Natural killer cell (primary cell): ENCODE measurements at regions not wholly inside any gene's neighbourhood (a gene's known extent, or its start where the extent isn't known, plus 50 kb on each side); places are given as distances from the start of the nearest gene placed in this dataset.
"Not testable (repeated sequence)": the region's sequence is repeated elsewhere in the genome, so short reads cannot be mapped to it uniquely, and the experiment has no call there.

ENCODE experiments used
- ATAC-seq, 3 donors: fragments of 150-1000 bp in 2 of 3; fragments of 200-7000 bp in 1 of 3; cut with Tn5 transposase; 1 replicate in 1 of 3; 2 replicates in 2 of 3; pipeline ENCODE4 v1.10.0; 2021; ENCODE audit warnings: mild to moderate bottlenecking in 2 of 3, moderate library complexity in 2 of 3
- DNase-seq, 2 donors: peaks; one replicate each; pipeline versions ENCODE4 v3.0.0 to v3.0.0-alpha.2; 2013 to 2021; ENCODE audit warnings: mixed read lengths in 1 of 2
- H3K27ac ChIP-seq: one replicate; pipeline ENCODE4 v1.5.1; 2013; ENCODE audit warnings: mild to moderate bottlenecking, low read length
- H3K27me3 ChIP-seq: one replicate; pipeline ENCODE4 v1.6.1; 2013; ENCODE audit warnings: low read length; ENCODE audit not compliant: control insufficient read depth, insufficient read depth
- H3K36me3 ChIP-seq: one replicate; pipeline ENCODE4 v1.6.1; 2013; ENCODE audit warnings: low read length; ENCODE audit not compliant: control insufficient read depth, insufficient read depth
- H3K4me1 ChIP-seq: one replicate; pipeline ENCODE4 v1.6.1; 2013; ENCODE audit warnings: low read length; ENCODE audit not compliant: control insufficient read depth, insufficient read depth
- H3K4me3 ChIP-seq: one replicate; pipeline ENCODE4 v1.5.1; 2013; ENCODE audit warnings: low read length
- H3K9me3 ChIP-seq: one replicate; pipeline ENCODE4 v1.6.1; 2013; ENCODE audit warnings: low read length; ENCODE audit not compliant: control insufficient read depth, insufficient read depth
- H3K27ac Mint-ChIP-seq, 2 donors: one replicate each; pipeline ENCODE4 v1.8.0; 2022; ENCODE audit warnings: mild to moderate bottlenecking in 2 of 2, mixed read lengths in 2 of 2, moderate library complexity in 1 of 2
- H3K27me3 Mint-ChIP-seq, 2 donors: one replicate each; pipeline ENCODE4 v1.8.0; 2022; ENCODE audit warnings: low read depth in 2 of 2, mixed read lengths in 2 of 2
- H3K36me3 Mint-ChIP-seq: one replicate; pipeline ENCODE4 v1.8.0; 2022; ENCODE audit warnings: mixed read lengths
- H3K4me1 Mint-ChIP-seq, 2 donors: one replicate each; pipeline ENCODE4 v1.8.0; 2022; ENCODE audit warnings: mixed read lengths in 2 of 2
- H3K4me3 Mint-ChIP-seq: one replicate; pipeline ENCODE4 v1.8.0; 2022; ENCODE audit warnings: mild to moderate bottlenecking, moderate library complexity, mixed read lengths
- H3K9me3 Mint-ChIP-seq, 2 donors: one replicate each; pipeline ENCODE4 v1.8.0; 2022; ENCODE audit warnings: mixed read lengths in 2 of 2
- WGBS: methylation state at CpG from one replicate; pipeline ENCODE4 v1.1.7; 2013; ENCODE audit warnings: missing lambda C conversion rate; ENCODE audit not compliant: insufficient coverage; 5-methylcytosine and 5-hydroxymethylcytosine counted together
- intact Hi-C: fragments of 100-400 bp; cut with micrococcal nuclease; formaldehyde crosslinking; loops from one replicate; pipeline ENCODE4 v1.14.2; 2022
- TF ChIP-seq, protein P1 (sequence below): fragments of 200-600 bp; IDR thresholded peaks from one replicate; pipeline ENCODE4 v1.8.0; 2022; ENCODE audit warnings: antibody characterized with exemption

- Mint-ChIP-seq H3K9me3 (peaks cover 0 to 10% of the 10 kb centered on the region in 2 donors), H3K27ac (no peak overlapping the region), H3K4me1 (no peaks in the 10 kb centered on the region), H3K4me3 (no peak overlapping the region), H3K36me3 (no peaks in the 10 kb centered on the region), H3K27me3 (no peaks in the 10 kb centered on the region)
- DNase-seq (no peak), ATAC-seq (no peak)
- 89% methylated on average over 18 of the region's 18 CpGs for WGBS
- no peaks in the 10 kb centered on the region for H3K4me1 ChIP-seq
- intact Hi-C loops: no loop called here
- H3K36me3 ChIP-seq: no peaks in the 10 kb centered on the region
- peaks cover 2% of the 10 kb centered on the region for H3K9me3 ChIP-seq
- H3K4me3 ChIP-seq: no peak overlapping the region
- TF ChIP-seq, protein P1, sequence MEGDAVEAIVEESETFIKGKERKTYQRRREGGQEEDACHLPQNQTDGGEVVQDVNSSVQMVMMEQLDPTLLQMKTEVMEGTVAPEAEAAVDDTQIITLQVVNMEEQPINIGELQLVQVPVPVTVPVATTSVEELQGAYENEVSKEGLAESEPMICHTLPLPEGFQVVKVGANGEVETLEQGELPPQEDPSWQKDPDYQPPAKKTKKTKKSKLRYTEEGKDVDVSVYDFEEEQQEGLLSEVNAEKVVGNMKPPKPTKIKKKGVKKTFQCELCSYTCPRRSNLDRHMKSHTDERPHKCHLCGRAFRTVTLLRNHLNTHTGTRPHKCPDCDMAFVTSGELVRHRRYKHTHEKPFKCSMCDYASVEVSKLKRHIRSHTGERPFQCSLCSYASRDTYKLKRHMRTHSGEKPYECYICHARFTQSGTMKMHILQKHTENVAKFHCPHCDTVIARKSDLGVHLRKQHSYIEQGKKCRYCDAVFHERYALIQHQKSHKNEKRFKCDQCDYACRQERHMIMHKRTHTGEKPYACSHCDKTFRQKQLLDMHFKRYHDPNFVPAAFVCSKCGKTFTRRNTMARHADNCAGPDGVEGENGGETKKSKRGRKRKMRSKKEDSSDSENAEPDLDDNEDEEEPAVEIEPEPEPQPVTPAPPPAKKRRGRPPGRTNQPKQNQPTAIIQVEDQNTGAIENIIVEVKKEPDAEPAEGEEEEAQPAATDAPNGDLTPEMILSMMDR: no peak
- no peaks in the 10 kb centered on the region for H3K27me3 ChIP-seq
- no peak overlapping the region for H3K27ac ChIP-seq
Observed at GRCh38 chr2:192414794-192415193, 220.1 kb upstream of the TMEFF2 start.

DNA sequence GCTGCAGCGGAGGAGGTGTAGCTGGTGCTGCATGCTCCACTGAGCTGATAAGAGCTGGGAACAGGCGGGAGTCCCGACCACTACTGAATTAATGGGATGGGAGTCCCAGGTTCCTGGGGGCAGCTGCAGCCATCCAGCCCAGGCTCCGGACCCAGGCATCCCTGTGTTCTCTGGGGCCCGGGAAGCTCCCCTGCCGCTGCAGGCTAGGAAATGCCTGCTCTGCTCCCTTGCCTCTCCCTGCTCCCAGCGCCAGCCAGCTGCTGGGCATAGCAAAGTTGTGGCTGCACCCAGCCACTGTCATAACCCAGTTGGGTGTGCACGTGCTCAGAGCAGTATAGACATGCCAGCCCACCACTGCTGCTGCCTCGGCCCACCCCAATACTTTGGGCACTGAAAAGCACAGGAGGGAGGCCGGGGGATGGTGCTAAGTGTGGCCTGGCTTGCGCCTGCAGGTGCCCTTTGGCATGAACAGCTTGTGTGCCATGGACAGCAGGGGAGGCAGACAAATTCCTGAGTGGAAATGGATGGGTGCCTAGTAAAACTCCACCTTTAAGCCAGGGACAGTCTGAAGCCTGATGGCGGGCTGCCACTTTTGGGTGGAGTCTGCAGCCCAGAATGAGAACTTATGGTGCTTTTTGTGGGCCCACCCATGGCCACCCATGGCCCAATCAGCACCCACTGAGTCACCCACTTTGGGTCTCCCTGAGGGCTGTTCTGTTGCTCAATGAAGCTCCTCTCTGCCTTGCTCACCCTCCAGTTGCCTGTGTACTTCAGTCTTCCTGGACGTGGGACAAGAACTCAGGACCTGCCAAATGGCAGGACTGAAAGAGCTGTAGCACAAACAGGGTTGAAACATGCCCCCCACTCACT lies 219.3 kb upstream of the TMEFF2 start:
- H3K27ac ChIP-seq: no peak overlapping the region
- Mint-ChIP-seq H3K9me3 (peaks cover 0 to 8% of the 10 kb centered on the region in 2 donors), H3K4me3 (no peak overlapping the region), H3K36me3 (no peaks in the 10 kb centered on the region), H3K27me3 (no peaks in the 10 kb centered on the region), H3K27ac (no peak overlapping the region), H3K4me1 (no peaks in the 10 kb centered on the region)
- H3K9me3 ChIP-seq: peaks cover 2% of the 10 kb centered on the region
- WGBS: 89% methylated on average over 13 of the region's 13 CpGs
- ATAC-seq (no peak), DNase-seq (no peak)
- TF ChIP-seq, protein P1: no peak
- no peaks in the 10 kb centered on the region for H3K4me1 ChIP-seq
- H3K36me3 ChIP-seq: no peaks in the 10 kb centered on the region
- no peak overlapping the region for H3K4me3 ChIP-seq
- intact Hi-C loops: no loop called here
- H3K27me3 ChIP-seq: no peaks in the 10 kb centered on the region

- H3K4me3 ChIP-seq, H3K27ac Mint-ChIP-seq, DNase-seq, intact Hi-C loops, H3K4me1 Mint-ChIP-seq, ATAC-seq, H3K27me3 Mint-ChIP-seq, H3K4me3 Mint-ChIP-seq, H3K36me3 Mint-ChIP-seq, H3K9me3 ChIP-seq, H3K4me1 ChIP-seq, H3K36me3 ChIP-seq, H3K27me3 ChIP-seq, H3K27ac ChIP-seq: not testable (repeated sequence)
- 90% methylated on average over 4 of the region's 10 CpGs for WGBS
- peaks cover 0 to 11% of the 10 kb centered on the region in 2 donors for H3K9me3 Mint-ChIP-seq
Observed at GRCh38 chr2:192412866-192413265, 218.1 kb upstream of the TMEFF2 start.

- no peak for DNase-seq
- Histone ChIP-seq H3K27ac (no peak overlapping the region), H3K4me3 (no peak overlapping the region), H3K27me3 (no peaks in the 10 kb centered on the region), H3K9me3 (peaks cover 2% of the 10 kb centered on the region), H3K36me3 (no peaks in the 10 kb centered on the region), H3K4me1 (no peaks in the 10 kb centered on the region)
- TF ChIP-seq, protein P1: no peak
- no peak overlapping the region for H3K4me3 Mint-ChIP-seq
- peaks cover 0 to 6% of the 10 kb centered on the region in 2 donors for H3K9me3 Mint-ChIP-seq
- H3K27me3 Mint-ChIP-seq: no peaks in the 10 kb centered on the region
- intact Hi-C loops: no loop called here
- no peak for ATAC-seq
- H3K27ac Mint-ChIP-seq: no peak overlapping the region
- no peaks in the 10 kb centered on the region for H3K4me1 Mint-ChIP-seq
- no peaks in the 10 kb centered on the region for H3K36me3 Mint-ChIP-seq
Observed at GRCh38 chr2:192412394-192412793, 217.7 kb upstream of the TMEFF2 start.
